ENCODE measurements at regions not wholly inside any gene's neighbourhood (a gene's known extent, or its start where the extent isn't known, plus 50 kb on each side); places are given as distances from the start of the nearest gene placed in this dataset.

- TF ChIP-seq CTCF (IDR thresholded peaks at IDR 0.05) (no peak), POLR2A (IDR thresholded peaks at IDR 0.05) (no peak)
These were observed 157.7 kb upstream of the NAMPT start for GRCh38 chr7:106442476-106442875.
